ENCODE measurements at regions not wholly inside any gene's neighbourhood (a gene's known extent, or its start where the extent isn't known, plus 50 kb on each side); places are given as distances from the start of the nearest gene placed in this dataset.

- TF ChIP-seq CTCF (conservative IDR thresholded peaks at IDR 0.05; ENCODE audit: low read depth, low read length) (no peak), EZH2 (IDR thresholded peaks at IDR 0.05; ENCODE audit: low read length, unreplicated experiment) (no peak), EZH2phosphoT487 (IDR thresholded peaks at IDR 0.05; ENCODE audit: borderline replicate concordance, low read length) (no peak)
Measured at GRCh38 chr6:10266061-10266460, 148.8 kb downstream of the TFAP2A start.

All from PC-3 (cell line).